Activated CD4-positive, alpha-beta memory T cell treated with anti-CD3 and anti-CD28 coated beads, Interleukin-2, amount 10 ng/mL, durations not matched to agents 7 days and 5 days (primary cell): ENCODE measurements at regions not wholly inside any gene's neighbourhood (a gene's known extent, or its start where the extent isn't known, plus 50 kb on each side); places are given as distances from the start of the nearest gene placed in this dataset.
"Not testable (repeated sequence)": the region's sequence is repeated elsewhere in the genome, so short reads cannot be mapped to it uniquely, and the experiment has no call there.

ENCODE experiments used
- CTCF ChIA-PET: fragments of 350-600 bp; sonication (Branson Sonifier 250); formaldehyde crosslinking; loops from one replicate; lab custom pipeline; 2021; ENCODE audit warnings: antibody characterized with exemption, inconsistent platforms; lab: Charles Lee
- POLR2A ChIA-PET: fragments of 350-600 bp; sonication (Branson Sonifier 250); formaldehyde crosslinking; loops from one replicate; lab custom pipeline; 2021; ENCODE audit warnings: antibody characterized with exemption; lab: Charles Lee
- DNase-seq: peaks from one replicate; pipeline ENCODE4 v3.0.0-alpha.2; 2020
- H3K27ac Mint-ChIP-seq: one replicate; pipeline ENCODE4 v1.8.0; 2021; ENCODE audit warnings: mild to moderate bottlenecking, mixed read lengths
- H3K27me3 Mint-ChIP-seq: one replicate; pipeline ENCODE4 v1.8.0; 2021; ENCODE audit warnings: mixed read lengths
- H3K36me3 Mint-ChIP-seq: one replicate; pipeline ENCODE4 v1.8.0; 2021; ENCODE audit warnings: low read depth, mixed read lengths
- H3K4me1 Mint-ChIP-seq: one replicate; pipeline ENCODE4 v1.8.0; 2021; ENCODE audit warnings: mixed read lengths
- H3K4me3 Mint-ChIP-seq: one replicate; pipeline ENCODE4 v1.8.0; 2021; ENCODE audit warnings: mild to moderate bottlenecking, mixed read lengths
- H3K9me3 Mint-ChIP-seq: one replicate; pipeline ENCODE4 v1.8.0; 2021; ENCODE audit warnings: mixed read lengths

- H3K27ac Mint-ChIP-seq: no peak overlapping the region
- ChIA-PET CTCF (no interaction called here), POLR2A (no interaction called here)
- H3K4me1 Mint-ChIP-seq: no peaks in the 10 kb centered on the region
- no peak overlapping the region for H3K4me3 Mint-ChIP-seq
- no peaks in the 10 kb centered on the region for H3K27me3 Mint-ChIP-seq
- H3K36me3 Mint-ChIP-seq: no peaks in the 10 kb centered on the region
- no peak for DNase-seq
- H3K9me3 Mint-ChIP-seq: peaks cover 12% of the 10 kb centered on the region
These were observed 76.1 kb upstream of the PRL start for GRCh38 chr6:22372922-22373321.

GRCh38 chr6:22374950-22375349 lies 78.1 kb upstream of the PRL start:
- CTCF ChIA-PET, POLR2A ChIA-PET, H3K36me3 Mint-ChIP-seq: not testable (repeated sequence)

GRCh38 chr6:22376293-22376692 lies 79.5 kb upstream of the PRL start:
- DNase-seq, H3K36me3 Mint-ChIP-seq, H3K27me3 Mint-ChIP-seq, POLR2A ChIA-PET, H3K4me3 Mint-ChIP-seq, H3K4me1 Mint-ChIP-seq, CTCF ChIA-PET, H3K27ac Mint-ChIP-seq: not testable (repeated sequence)
- H3K9me3 Mint-ChIP-seq: peaks cover 17% of the 10 kb centered on the region

More at GRCh38 chr6:22374950-22375349, 78.1 kb upstream of the PRL start:
- H3K9me3 Mint-ChIP-seq: peaks cover 16% of the 10 kb centered on the region
- not testable (repeated sequence) for H3K4me3 Mint-ChIP-seq, H3K27ac Mint-ChIP-seq, DNase-seq, H3K4me1 Mint-ChIP-seq, H3K27me3 Mint-ChIP-seq

- DNase-seq, H3K4me3 Mint-ChIP-seq, H3K27me3 Mint-ChIP-seq, CTCF ChIA-PET, H3K36me3 Mint-ChIP-seq, H3K27ac Mint-ChIP-seq, H3K4me1 Mint-ChIP-seq, POLR2A ChIA-PET: not testable (repeated sequence)
- H3K9me3 Mint-ChIP-seq: peaks cover 15% of the 10 kb centered on the region
These were observed 81.7 kb upstream of the PRL start for GRCh38 chr6:22378536-22378935.

- ChIA-PET POLR2A (no interaction called here), CTCF (no interaction called here)
These were observed 83.4 kb upstream of the PRL start for GRCh38 chr6:22380236-22380635.

GRCh38 chr6:22381845-22382544 lies 85.2 kb upstream of the PRL start:
- H3K4me3 Mint-ChIP-seq: no peak overlapping the region
- H3K36me3 Mint-ChIP-seq: no peaks in the 10 kb centered on the region
- no peaks in the 10 kb centered on the region for H3K4me1 Mint-ChIP-seq
- CTCF ChIA-PET: no interaction called here
- H3K9me3 Mint-ChIP-seq: peaks cover 14% of the 10 kb centered on the region
- POLR2A ChIA-PET: no interaction called here
- H3K27me3 Mint-ChIP-seq: no peaks in the 10 kb centered on the region
- H3K27ac Mint-ChIP-seq: no peak overlapping the region
- no peak for DNase-seq

More at GRCh38 chr6:22380236-22380635, 83.4 kb upstream of the PRL start:
- no peaks in the 10 kb centered on the region for H3K4me1 Mint-ChIP-seq
- no peaks in the 10 kb centered on the region for H3K27me3 Mint-ChIP-seq
- H3K27ac Mint-ChIP-seq: no peak overlapping the region
- no peak overlapping the region for H3K4me3 Mint-ChIP-seq
- H3K36me3 Mint-ChIP-seq: no peaks in the 10 kb centered on the region
- DNase-seq: no peak
- H3K9me3 Mint-ChIP-seq: peaks cover 15% of the 10 kb centered on the region

GRCh38 chr6:22383016-22383415 lies 86.2 kb upstream of the PRL start:
- Mint-ChIP-seq H3K4me3 (no peak overlapping the region), H3K4me1 (no peaks in the 10 kb centered on the region), H3K27me3 (no peaks in the 10 kb centered on the region), H3K9me3 (peaks cover 11% of the 10 kb centered on the region), H3K27ac (no peak overlapping the region), H3K36me3 (no peaks in the 10 kb centered on the region)
- DNase-seq: no peak
- ChIA-PET CTCF (no interaction called here), POLR2A (no interaction called here)

GRCh38 chr6:22392711-22393110 lies 95.9 kb upstream of the PRL start:
- peaks cover 7% of the 10 kb centered on the region for H3K9me3 Mint-ChIP-seq
- POLR2A ChIA-PET: no interaction called here
- H3K27me3 Mint-ChIP-seq: no peaks in the 10 kb centered on the region

GRCh38 chr6:22394691-22395090 lies 97.9 kb upstream of the PRL start:
- Mint-ChIP-seq H3K36me3 (no peaks in the 10 kb centered on the region), H3K27ac (no peak overlapping the region), H3K4me1 (no peaks in the 10 kb centered on the region), H3K4me3 (no peak overlapping the region), H3K27me3 (no peaks in the 10 kb centered on the region), H3K9me3 (no peaks in the 10 kb centered on the region)
- no peak for DNase-seq
- ChIA-PET POLR2A (no interaction called here), CTCF (no interaction called here)

More at GRCh38 chr6:22392711-22393110, 95.9 kb upstream of the PRL start:
- H3K27ac Mint-ChIP-seq: no peak overlapping the region
- no peak overlapping the region for H3K4me3 Mint-ChIP-seq
- CTCF ChIA-PET: no interaction called here
- no peak for DNase-seq
- no peaks in the 10 kb centered on the region for H3K36me3 Mint-ChIP-seq
- H3K4me1 Mint-ChIP-seq: no peaks in the 10 kb centered on the region

GRCh38 chr6:22399693-22400092 lies 102.9 kb upstream of the PRL start:
- ChIA-PET CTCF (no interaction called here), POLR2A (no interaction called here)
- Mint-ChIP-seq H3K9me3 (no peaks in the 10 kb centered on the region), H3K27me3 (no peaks in the 10 kb centered on the region), H3K36me3 (no peaks in the 10 kb centered on the region), H3K4me3 (no peak overlapping the region), H3K4me1 (no peaks in the 10 kb centered on the region), H3K27ac (no peak overlapping the region)
- DNase-seq: no peak

GRCh38 chr6:22401206-22401605 lies 104.4 kb upstream of the PRL start:
- Mint-ChIP-seq H3K27ac (no peak overlapping the region), H3K4me3 (no peak overlapping the region), H3K36me3 (no peaks in the 10 kb centered on the region), H3K27me3 (no peaks in the 10 kb centered on the region), H3K9me3 (no peaks in the 10 kb centered on the region), H3K4me1 (no peaks in the 10 kb centered on the region)
- CTCF ChIA-PET: no interaction called here
- DNase-seq: no peak
- POLR2A ChIA-PET: no interaction called here

GRCh38 chr6:22401932-22402331 lies 105.1 kb upstream of the PRL start:
- ChIA-PET CTCF (no interaction called here), POLR2A (no interaction called here)
- no peak overlapping the region for H3K27ac Mint-ChIP-seq
- H3K36me3 Mint-ChIP-seq: no peaks in the 10 kb centered on the region
- no peak overlapping the region for H3K4me3 Mint-ChIP-seq
- no peaks in the 10 kb centered on the region for H3K4me1 Mint-ChIP-seq
- H3K9me3 Mint-ChIP-seq: no peaks in the 10 kb centered on the region
- H3K27me3 Mint-ChIP-seq: no peaks in the 10 kb centered on the region
- no peak for DNase-seq

GRCh38 chr6:22409486-22409885 lies 112.7 kb upstream of the PRL start:
- no peaks in the 10 kb centered on the region for H3K9me3 Mint-ChIP-seq
- DNase-seq: no peak
- no peak overlapping the region for H3K4me3 Mint-ChIP-seq
- H3K27ac Mint-ChIP-seq: no peak overlapping the region
- POLR2A ChIA-PET: no interaction called here
- no peaks in the 10 kb centered on the region for H3K27me3 Mint-ChIP-seq
- H3K36me3 Mint-ChIP-seq: no peaks in the 10 kb centered on the region
- CTCF ChIA-PET: no interaction called here
- no peaks in the 10 kb centered on the region for H3K4me1 Mint-ChIP-seq

- Mint-ChIP-seq H3K27me3 (no peaks in the 10 kb centered on the region), H3K4me1 (no peaks in the 10 kb centered on the region), H3K36me3 (no peaks in the 10 kb centered on the region), H3K27ac (no peak overlapping the region), H3K9me3 (no peaks in the 10 kb centered on the region), H3K4me3 (no peak overlapping the region)
- CTCF ChIA-PET: no interaction called here
- POLR2A ChIA-PET: no interaction called here
- DNase-seq: no peak
These were observed 114.7 kb upstream of the PRL start for GRCh38 chr6:22411376-22412105.
